Adrenal gland (tissue), 9 donors: ENCODE measurements at regions not wholly inside any gene's neighbourhood (a gene's known extent, or its start where the extent isn't known, plus 50 kb on each side); places are given as distances from the start of the nearest gene placed in this dataset.
A peak's percentile ranks its signal among the peaks of the same experiment; 100 is the strongest.

Source experiments
- DNase-seq, 7 donors: peaks; one replicate each; pipeline ENCODE4 v3.0.0-alpha.2; 2019 to 2020
- H3K27ac ChIP-seq, 5 donors: fragments of 200-600 bp; sonication (generic) in 4 of 5; 1 replicate in 3 of 5; 2 replicates in 2 of 5; pipeline versions ENCODE4 v1.5.1 to v1.8.0; 2016 to 2020; ENCODE audit warnings: mild to moderate bottlenecking in 1 of 5
- H3K27me3 ChIP-seq: fragments of 200-600 bp; 2 replicates; pipeline ENCODE4 v1.8.0; 2021
- H3K36me3 ChIP-seq, 2 donors: fragments of 200-600 bp; replicated peaks in 1 of 2; 1 replicate in 1 of 2; 2 replicates in 1 of 2; pipeline versions ENCODE4 v1.5.1 to v1.8.0; 2018 to 2022
- H3K4me1 ChIP-seq, 2 donors: fragments of 200-600 bp; replicated peaks in 1 of 2; 1 replicate in 1 of 2; 2 replicates in 1 of 2; pipeline versions ENCODE4 v1.5.1 to v1.8.0; 2018 to 2021
- H3K4me3 ChIP-seq, 4 donors: fragments of 200-600 bp; sonication (generic) in 3 of 4; one replicate each; pipeline ENCODE4 v1.5.1; 2016 to 2018
- H3K9me3 ChIP-seq, 3 donors: fragments of 200-600 bp; sonication (generic) in 1 of 3; replicated peaks in 1 of 3; 1 replicate in 2 of 3; 2 replicates in 1 of 3; pipeline versions ENCODE4 v1.5.1 to v1.8.0; 2016 to 2021
- POLR2A ChIP-seq, 2 donors: fragments of 450-650 bp; IDR thresholded peaks; one replicate each; pipeline ENCODE4 v1.6.1; 2017; ENCODE audit warnings: antibody characterized with exemption in 2 of 2, mild to moderate bottlenecking in 2 of 2, moderate library complexity in 1 of 2
- WGBS, 4 donors: extraction: QIAGEN DNeasy Blood & Tissue Kit in 2 of 4; methylation state at CpG; one replicate each; pipeline versions ENCODE4 v1.1.5 to v1.1.7; 2013 to 2017; 5-methylcytosine and 5-hydroxymethylcytosine counted together
- intact Hi-C, 2 donors: fragments of 100-400 bp; cut with DNase I; formaldehyde crosslinking; loops; one replicate each; pipeline versions ENCODE4 v1.14.1 to v1.15.0; 2022 to 2023
- TF ChIP-seq, protein P1 (sequence below), 6 experiments: fragments of 450-650 bp in 4 of 6; fragments of 200-600 bp in 2 of 6; sonication (generic) in 1 of 6; IDR thresholded peaks; 1 replicate in 5 of 6; 2 replicates in 1 of 6; pipeline versions ENCODE4 v1.5.1 to v1.8.0; 2016 to 2021; ENCODE audit warnings: antibody characterized with exemption in 6 of 6, mild to moderate bottlenecking in 2 of 6, moderate library complexity in 1 of 6
- donor health status: healthy with polysubstance abuse.
- donor health status: Bipolar disorder and iron deficiency.
- donor health status: DM: yes; HTN: yes; CAD: no.
- donor health status: DM: no; HTN: no; CAD: no.
- donor health status: DM: no; HTN: no; CAD: no.

DNA sequence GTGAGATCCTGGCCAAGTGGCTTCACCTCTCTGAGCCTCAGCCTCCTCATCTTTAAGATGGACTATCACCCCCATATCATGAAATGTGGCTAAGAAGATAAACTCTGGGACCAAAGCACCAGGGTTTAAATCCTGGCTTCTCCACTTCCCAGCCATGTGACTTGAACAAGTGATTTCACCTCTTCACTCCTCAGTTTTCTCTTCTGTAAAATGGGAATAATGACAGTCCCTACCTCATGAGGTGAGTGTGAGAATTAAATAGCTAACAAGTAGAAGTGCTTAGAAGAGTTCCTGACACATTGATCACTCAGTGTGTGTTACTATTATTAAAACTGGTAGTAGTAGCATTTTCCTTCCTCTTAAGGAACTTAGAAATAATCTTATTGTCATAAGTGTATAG, 516.9 kb upstream of the SULF2 start:
- intact Hi-C loops, result loop anchor here in 1 of 2 donors (10.0 kb wide), 1 partner anchor 57 kb away; no protein-coding TSS in a partner anchor

DNA sequence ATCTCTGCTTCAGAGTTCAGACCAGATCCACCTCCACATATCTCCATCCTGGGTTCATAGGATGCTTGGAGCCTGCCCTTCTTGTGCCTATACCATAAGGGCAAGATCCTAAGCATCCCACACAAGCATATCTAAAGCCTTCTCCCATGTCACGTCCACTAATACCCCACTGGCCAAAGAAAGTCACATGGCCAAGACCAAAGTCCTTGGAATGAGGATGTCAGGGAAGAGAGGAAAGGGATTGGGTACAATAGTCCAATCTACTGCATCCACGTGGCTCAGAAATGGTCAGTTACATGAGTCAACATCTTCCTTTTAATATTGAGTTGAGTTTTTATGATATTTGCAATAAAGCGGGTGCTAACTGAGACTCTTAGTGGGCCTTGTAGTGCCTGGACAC, 515.9 kb upstream of the SULF2 start:
- H3K27ac ChIP-seq, result no peak overlapping the region
- H3K27me3 ChIP-seq, result no peaks in the 10 kb centered on the region
- no peak for DNase-seq
- no peaks in the 10 kb centered on the region for H3K9me3 ChIP-seq
- TF ChIP-seq, protein P1, sequence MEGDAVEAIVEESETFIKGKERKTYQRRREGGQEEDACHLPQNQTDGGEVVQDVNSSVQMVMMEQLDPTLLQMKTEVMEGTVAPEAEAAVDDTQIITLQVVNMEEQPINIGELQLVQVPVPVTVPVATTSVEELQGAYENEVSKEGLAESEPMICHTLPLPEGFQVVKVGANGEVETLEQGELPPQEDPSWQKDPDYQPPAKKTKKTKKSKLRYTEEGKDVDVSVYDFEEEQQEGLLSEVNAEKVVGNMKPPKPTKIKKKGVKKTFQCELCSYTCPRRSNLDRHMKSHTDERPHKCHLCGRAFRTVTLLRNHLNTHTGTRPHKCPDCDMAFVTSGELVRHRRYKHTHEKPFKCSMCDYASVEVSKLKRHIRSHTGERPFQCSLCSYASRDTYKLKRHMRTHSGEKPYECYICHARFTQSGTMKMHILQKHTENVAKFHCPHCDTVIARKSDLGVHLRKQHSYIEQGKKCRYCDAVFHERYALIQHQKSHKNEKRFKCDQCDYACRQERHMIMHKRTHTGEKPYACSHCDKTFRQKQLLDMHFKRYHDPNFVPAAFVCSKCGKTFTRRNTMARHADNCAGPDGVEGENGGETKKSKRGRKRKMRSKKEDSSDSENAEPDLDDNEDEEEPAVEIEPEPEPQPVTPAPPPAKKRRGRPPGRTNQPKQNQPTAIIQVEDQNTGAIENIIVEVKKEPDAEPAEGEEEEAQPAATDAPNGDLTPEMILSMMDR (IDR thresholded peaks at IDR 0.05), result no peak
- TF ChIP-seq POLR2A (IDR thresholded peaks at IDR 0.05), result no peak
- H3K4me1 ChIP-seq, result no peaks in the 10 kb centered on the region
- intact Hi-C loops, result loop anchor here in 1 of 2 donors (10.0 kb wide), 1 partner anchor 56 kb away; no protein-coding TSS in a partner anchor
- no peak overlapping the region for H3K4me3 ChIP-seq
- 82 to 91% (median 89%) methylated on average over 3 of the region's 3 CpGs for WGBS, 4 donors
- H3K36me3 ChIP-seq, result no peaks in the 10 kb centered on the region

More for the DNA sequence above, 516.9 kb upstream of the SULF2 start:
- Histone ChIP-seq H3K36me3 (no peaks in the 10 kb centered on the region), H3K27ac (no peak overlapping the region), H3K9me3 (no peaks in the 10 kb centered on the region), H3K4me3 (no peak overlapping the region), H3K4me1 (no peaks in the 10 kb centered on the region), H3K27me3 (no peaks in the 10 kb centered on the region)
- TF ChIP-seq, protein P1 (IDR thresholded peaks at IDR 0.05), result no peak
- TF ChIP-seq POLR2A (IDR thresholded peaks at IDR 0.05), result no peak
- no peak for DNase-seq

DNA sequence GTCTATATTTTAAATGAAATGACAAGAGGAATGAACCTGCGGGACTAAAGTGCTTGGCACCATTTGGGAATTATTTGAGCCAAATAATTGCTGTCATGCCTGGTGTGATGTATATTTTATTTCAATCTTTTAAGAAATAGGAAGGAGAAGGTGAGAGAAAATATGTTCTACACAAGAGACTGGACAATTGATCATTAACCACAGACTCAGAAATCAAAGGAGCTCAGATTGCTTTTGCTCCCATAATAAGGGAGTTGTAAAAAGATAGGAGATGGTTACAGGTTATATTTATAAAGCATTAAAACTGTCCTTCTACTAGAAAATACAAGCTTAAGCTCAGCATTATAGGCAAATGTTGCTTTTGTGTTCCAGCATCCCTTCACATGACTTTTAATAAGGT, 515.2 kb upstream of the SULF2 start:
- H3K36me3 ChIP-seq, result no peaks in the 10 kb centered on the region
- 92 to 95% (median 93%) methylated on average over 1 of the region's 1 CpG for WGBS, 4 donors
- no peaks in the 10 kb centered on the region for H3K9me3 ChIP-seq
- no peak overlapping the region for H3K27ac ChIP-seq
- peaks cover 3 to 5% of the 10 kb centered on the region in 2 donors for H3K4me1 ChIP-seq
- no peak for TF ChIP-seq POLR2A (IDR thresholded peaks at IDR 0.05)
- TF ChIP-seq, protein P1 (IDR thresholded peaks at IDR 0.05), result no peak
- no peak for DNase-seq
- H3K4me3 ChIP-seq, result no peak overlapping the region
- no peaks in the 10 kb centered on the region for H3K27me3 ChIP-seq
- intact Hi-C loops, result loop anchor here in 1 of 2 donors (10.0 kb wide), 1 partner anchor 56 kb away; no protein-coding TSS in a partner anchor

DNA sequence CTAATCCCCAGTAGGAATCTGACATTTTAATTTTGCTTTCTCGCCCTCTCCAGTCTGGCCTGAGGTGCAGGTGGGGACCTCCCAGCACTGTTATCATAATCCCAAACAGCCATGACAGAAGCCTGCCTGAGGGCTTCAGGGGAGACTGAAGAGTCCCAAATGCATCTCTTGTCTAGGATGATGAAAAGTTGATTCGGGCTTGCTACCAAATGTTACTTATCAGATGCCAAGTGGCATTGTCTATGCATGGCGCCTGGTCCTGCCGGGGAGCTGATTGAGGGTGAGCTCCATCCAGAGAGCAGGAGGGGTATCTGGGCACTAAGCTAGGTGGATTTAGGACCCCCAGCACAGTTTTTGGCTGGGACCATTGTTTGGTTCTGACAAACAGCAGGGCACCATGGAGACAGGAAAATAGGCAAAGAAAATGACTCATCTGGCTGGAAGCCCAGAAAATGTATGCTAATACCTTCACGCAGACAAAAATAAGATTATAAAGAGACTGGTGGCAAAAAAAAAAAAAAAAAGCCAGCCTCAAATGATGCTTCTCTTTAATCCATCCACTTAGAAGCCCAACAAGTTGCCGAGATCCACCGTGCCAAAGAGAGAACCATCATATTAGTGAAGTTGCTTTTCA, 513.7 kb upstream of the SULF2 start:
- Histone ChIP-seq H3K27ac (no peak overlapping the region), H3K36me3 (no peaks in the 10 kb centered on the region), H3K4me3 (no peak overlapping the region), H3K9me3 (no peaks in the 10 kb centered on the region), H3K4me1 (peaks cover 6 to 13% of the 10 kb centered on the region in 2 donors), H3K27me3 (no peaks in the 10 kb centered on the region)
- 59 to 69% (median 64%) methylated on average over 7 of the region's 7 CpGs for WGBS, 4 donors
- TF ChIP-seq, protein P1 (IDR thresholded peaks at IDR 0.05), result no peak
- TF ChIP-seq POLR2A (IDR thresholded peaks at IDR 0.05), result no peak
- DNase-seq, result peak in 5 of 7 donors; percentile 34 to 65 (median 57)
- intact Hi-C loops, result loop anchor here in 1 of 2 donors (10.0 kb wide), 1 partner anchor 514 kb away; the partner anchor contains the start of gene SULF2
